HG02943 (cell line): ENCODE measurements at regions not wholly inside any gene's neighbourhood (a gene's known extent, or its start where the extent isn't known, plus 50 kb on each side); places are given as distances from the start of the nearest gene placed in this dataset.

Source experiments
- ATAC-seq: cut with Tn5 transposase; IDR thresholded peaks from one replicate; pipeline ENCODE4 v1.9.1; 2021; ENCODE audit warnings: mild to moderate bottlenecking, low read depth, moderate library complexity; ENCODE audit not compliant: unreplicated experiment

GRCh38 chr6:170180671-170181337, 110.1 kb downstream of the DLL1 start:
- ATAC-seq: no peak

DNA sequence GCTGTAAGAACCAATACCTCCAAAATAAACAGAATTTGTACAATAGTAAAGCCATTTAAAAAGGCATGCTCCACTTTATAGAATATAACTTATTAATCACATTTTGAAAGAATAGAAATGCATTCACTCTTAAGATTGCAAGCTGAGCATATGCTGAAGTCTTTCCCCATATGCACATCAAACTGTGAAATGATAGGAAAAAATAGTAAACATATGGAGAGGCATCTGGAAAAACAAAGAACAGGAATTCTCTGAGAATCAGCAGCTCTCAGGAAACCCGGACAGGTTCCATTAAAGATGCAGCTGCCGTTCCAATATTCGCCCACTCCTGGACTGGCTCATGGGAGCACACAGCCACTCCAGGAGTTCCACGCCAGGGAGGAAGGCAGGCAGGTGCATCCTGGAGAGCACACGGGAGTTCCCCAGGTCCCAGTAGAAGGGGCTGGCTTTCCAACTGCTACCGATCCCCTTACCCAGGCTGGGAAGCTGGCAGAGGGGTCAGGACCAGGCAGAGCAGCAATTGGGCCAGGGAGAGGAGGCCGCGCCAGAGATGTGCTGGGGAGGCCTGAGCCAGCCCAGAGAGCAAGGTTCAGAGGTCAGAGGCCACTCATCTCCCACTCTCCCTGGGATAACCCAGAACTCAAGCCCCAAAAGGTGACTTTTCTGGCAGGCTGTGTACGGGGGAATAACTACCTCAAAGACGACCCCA, 111.1 kb downstream of the DLL1 start:
- no peak for ATAC-seq

- no peak for ATAC-seq
Observed at GRCh38 chr6:170178561-170179477, 112.1 kb downstream of the DLL1 start.

- no peak for ATAC-seq
Observed at GRCh38 chr6:170177772-170178560, 112.9 kb downstream of the DLL1 start.

GRCh38 chr6:170176898-170177771, 113.7 kb downstream of the DLL1 start:
- no peak for ATAC-seq

GRCh38 chr6:170176136-170176897, 114.6 kb downstream of the DLL1 start:
- ATAC-seq: no peak

GRCh38 chr6:170175644-170176135, 115.2 kb downstream of the DLL1 start:
- ATAC-seq: no peak

DNA sequence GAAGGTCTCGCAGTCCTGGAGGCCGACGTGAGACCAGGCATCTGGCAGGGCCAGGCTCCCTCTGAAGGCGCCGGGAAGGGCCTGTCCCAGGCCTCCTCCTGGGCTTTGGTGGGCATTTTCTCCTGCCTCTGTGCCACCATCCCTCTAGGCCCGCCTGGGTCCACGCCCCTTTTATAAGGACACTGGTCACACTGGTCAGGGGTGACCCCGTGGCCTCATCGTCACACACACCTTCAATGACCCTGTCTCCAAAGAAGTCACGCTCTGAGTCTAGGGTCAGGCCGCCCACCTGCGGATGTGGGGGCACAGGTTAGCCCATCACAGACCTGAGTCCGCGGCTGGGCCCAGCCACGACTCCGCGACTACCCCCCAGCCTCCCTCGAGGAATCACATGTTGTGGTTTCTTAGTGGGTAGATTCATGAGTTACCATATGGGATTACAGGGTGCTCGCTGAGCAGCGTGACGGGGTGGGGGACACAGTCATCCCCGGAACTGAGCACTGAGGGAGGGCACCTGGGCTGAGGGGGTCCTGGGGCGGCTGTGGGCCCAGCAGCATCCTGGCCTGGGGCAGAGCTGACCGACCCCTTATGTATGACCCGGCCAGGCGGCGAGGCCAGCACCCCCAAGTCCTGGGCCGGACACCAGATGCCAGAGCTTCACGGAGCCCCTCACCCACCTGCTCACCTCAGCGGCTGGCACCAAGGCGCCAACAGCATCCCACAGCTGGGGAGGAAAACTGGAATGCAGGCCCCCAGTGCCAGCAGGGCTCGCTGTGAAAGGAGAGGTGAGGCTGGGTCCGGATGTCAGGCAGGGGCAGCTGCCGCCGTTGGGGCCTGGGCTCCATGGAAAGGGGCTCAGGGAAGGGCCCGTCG, 115.9 kb downstream of the DLL1 start:
- ATAC-seq: no peak

GRCh38 chr6:170174124-170174770, 116.6 kb downstream of the DLL1 start:
- ATAC-seq: no peak

GRCh38 chr6:170173335-170173881, 117.5 kb downstream of the DLL1 start:
- no peak for ATAC-seq

- no peak for ATAC-seq
Observed at GRCh38 chr6:170172825-170173256, 118.0 kb downstream of the DLL1 start.

- ATAC-seq: no peak
Observed at GRCh38 chr6:170172392-170172791, 118.5 kb downstream of the DLL1 start.

DNA sequence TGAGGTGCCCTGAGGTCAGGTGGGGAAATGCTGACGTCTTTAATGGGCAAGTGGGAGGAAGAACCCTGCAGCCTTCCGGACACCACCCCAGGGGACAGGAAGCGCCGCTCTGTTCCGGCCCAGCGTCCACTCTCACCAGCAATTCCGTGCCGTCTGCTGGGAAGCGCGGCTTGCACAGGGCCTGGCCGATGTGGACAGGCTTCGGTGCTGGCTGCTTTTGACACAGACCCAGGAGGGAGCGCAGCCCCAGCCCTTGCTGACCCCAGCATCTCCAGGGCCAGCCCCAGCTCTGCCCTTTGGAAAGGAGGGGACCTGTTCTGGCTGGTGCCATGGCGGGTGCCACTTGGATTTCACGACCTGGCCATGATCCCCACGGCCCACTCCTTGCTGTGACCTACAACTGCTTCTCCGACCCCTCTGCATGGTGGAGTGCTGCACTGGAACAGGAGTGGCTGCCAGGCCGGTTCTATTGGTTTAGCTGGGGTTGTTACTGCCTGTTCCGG, 123.2 kb downstream of the DLL1 start:
- no peak for ATAC-seq

DNA sequence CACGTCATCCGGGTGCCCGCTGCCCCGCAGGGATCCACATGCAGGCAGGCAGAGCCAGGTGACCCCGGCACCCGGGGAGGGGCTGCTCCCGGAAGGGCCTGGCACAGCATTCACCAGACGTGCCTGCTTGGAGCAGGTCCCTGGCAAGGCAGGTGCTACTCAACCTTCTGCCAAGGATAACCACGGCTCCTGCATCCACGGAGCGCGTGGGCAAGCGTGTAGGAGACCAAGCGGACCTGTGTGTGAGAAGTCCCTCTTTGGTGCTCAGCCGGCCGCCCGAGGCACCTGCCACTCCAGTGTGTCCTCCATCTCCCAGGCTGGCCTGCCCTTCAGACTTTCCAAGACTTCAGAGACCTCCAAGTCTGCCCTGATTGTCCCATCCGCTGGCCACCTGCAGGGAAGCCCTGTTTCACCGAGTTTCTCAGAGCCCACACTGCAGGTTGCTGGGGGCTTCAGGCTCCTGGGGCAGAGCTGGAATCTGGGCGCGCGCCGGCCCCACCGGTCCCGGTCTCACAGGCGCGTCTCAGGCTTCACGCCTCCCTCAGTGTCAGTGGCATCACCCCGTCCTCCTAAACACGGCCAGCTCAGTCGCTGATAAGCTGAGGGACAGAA, 124.3 kb downstream of the DLL1 start:
- ATAC-seq: no peak

DNA sequence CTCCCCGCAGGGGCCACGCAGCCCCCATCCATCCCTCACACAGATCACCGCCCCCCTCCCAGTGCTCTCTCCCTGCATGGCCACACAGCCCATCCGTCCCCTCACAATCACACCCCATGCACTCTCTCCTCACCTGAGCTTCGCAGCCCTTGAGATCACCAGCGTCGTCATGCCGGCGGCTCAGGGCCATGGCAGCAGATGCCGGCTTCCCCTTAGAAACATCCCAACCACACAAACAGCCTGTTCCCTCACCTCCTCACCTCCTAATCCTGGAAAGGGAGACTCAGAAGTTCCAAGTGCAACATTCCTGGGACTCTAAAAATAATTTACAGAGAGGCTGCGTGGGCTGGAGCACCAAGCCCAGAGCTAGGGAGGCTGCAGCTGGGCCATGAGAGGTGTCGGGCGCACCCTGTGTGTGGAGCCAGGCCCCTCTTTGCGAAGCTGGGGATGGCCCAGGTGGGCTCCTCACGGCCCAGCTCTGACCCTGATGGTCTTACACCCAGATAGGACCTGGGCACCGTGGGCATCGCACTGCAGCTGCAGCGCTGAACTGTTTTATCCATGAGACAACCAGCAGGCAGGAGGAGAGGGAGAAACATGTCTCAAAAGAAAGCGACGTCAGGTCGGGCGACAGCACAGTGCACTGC, 125.3 kb downstream of the DLL1 start:
- ATAC-seq: no peak

DNA sequence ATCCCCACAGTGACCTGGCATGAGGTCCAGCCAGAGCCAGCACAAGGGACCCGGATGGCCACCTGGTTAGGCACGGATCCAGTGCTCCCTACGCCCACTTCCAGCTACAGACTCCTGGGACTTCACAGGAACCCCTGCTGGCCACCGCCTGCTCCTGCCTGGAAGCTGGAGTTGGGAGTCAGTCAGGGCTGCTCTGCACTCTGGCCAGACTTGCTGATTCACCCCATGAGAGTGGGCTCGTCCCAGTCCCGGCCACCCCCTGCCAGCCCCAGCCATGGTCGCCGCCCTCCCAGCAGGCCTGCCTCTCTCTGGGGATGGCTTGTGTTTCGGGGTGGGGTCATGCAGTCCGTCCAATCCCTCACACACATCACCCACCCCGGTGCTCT, 125.8 kb downstream of the DLL1 start:
- ATAC-seq: no peak
